Mucosa of descending colon (tissue), 3 donors: ENCODE measurements at regions not wholly inside any gene's neighbourhood (a gene's known extent, or its start where the extent isn't known, plus 50 kb on each side); places are given as distances from the start of the nearest gene placed in this dataset.

Experiments used
- ATAC-seq: fragments of 200-7000 bp; cut with Tn5 transposase; one replicate; pipeline ENCODE4 v1.9.1; 2020; ENCODE audit warnings: mild to moderate bottlenecking, moderate library complexity
- DNase-seq, 3 donors: peaks; one replicate each; pipeline ENCODE4 v3.0.0-alpha.2; 2020
- H3K36me3 ChIP-seq: fragments of 200-600 bp; one replicate; pipeline ENCODE4 v1.8.0; 2021; ENCODE audit warnings: low read depth, mild to moderate bottlenecking
- H3K4me1 ChIP-seq: fragments of 200-600 bp; one replicate; pipeline ENCODE4 v1.8.0; 2021; ENCODE audit warnings: low read depth, mild to moderate bottlenecking
- H3K4me3 ChIP-seq: fragments of 200-600 bp; one replicate; pipeline ENCODE4 v1.8.0; 2021; ENCODE audit warnings: mild to moderate bottlenecking
- H3K9me3 ChIP-seq: fragments of 200-600 bp; one replicate; pipeline ENCODE4 v1.8.0; 2021; ENCODE audit warnings: mild to moderate bottlenecking
- intact Hi-C, 2 donors: fragments of 100-400 bp; cut with DNase I in 1 of 2; cut with micrococcal nuclease in 1 of 2; formaldehyde crosslinking; loops; one replicate each; pipeline versions ENCODE4 v1.11.0 to v1.11.1; 2022; cut with DNase I, micrococcal nuclease
- TF ChIP-seq, protein P1 (sequence below): fragments of 200-600 bp; IDR thresholded peaks from one replicate; pipeline ENCODE4 v1.8.0; 2022; ENCODE audit warnings: antibody characterized with exemption, mild to moderate bottlenecking
- donor health status: DM: no; HTN: no; CAD: no; lungs with moderate emphysema.
- donor health status: DM: no; HTN: no; CAD: no.
- donor health status: DM: no; HTN: yes; CAD: no.

GRCh38 chr15:37744521-37744920 is 189.9 kb upstream of the TMCO5A start:
- Histone ChIP-seq H3K4me1 (no peaks in the 10 kb centered on the region), H3K4me3 (no peak overlapping the region), H3K9me3 (no peaks in the 10 kb centered on the region), H3K36me3 (no peaks in the 10 kb centered on the region)
- TF ChIP-seq, protein P1, sequence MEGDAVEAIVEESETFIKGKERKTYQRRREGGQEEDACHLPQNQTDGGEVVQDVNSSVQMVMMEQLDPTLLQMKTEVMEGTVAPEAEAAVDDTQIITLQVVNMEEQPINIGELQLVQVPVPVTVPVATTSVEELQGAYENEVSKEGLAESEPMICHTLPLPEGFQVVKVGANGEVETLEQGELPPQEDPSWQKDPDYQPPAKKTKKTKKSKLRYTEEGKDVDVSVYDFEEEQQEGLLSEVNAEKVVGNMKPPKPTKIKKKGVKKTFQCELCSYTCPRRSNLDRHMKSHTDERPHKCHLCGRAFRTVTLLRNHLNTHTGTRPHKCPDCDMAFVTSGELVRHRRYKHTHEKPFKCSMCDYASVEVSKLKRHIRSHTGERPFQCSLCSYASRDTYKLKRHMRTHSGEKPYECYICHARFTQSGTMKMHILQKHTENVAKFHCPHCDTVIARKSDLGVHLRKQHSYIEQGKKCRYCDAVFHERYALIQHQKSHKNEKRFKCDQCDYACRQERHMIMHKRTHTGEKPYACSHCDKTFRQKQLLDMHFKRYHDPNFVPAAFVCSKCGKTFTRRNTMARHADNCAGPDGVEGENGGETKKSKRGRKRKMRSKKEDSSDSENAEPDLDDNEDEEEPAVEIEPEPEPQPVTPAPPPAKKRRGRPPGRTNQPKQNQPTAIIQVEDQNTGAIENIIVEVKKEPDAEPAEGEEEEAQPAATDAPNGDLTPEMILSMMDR = no peak
- intact Hi-C loops = no loop called here
- no peak for ATAC-seq
- no peak for DNase-seq

- H3K9me3 ChIP-seq = no peaks in the 10 kb centered on the region
- no peaks in the 10 kb centered on the region for H3K36me3 ChIP-seq
- intact Hi-C loops = no loop called here
- ATAC-seq = no peak
- H3K4me1 ChIP-seq = no peaks in the 10 kb centered on the region
- TF ChIP-seq, protein P1 = no peak
- no peak overlapping the region for H3K4me3 ChIP-seq
- no peak for DNase-seq
Measured at GRCh38 chr15:37751401-37751800, 183.0 kb upstream of the TMCO5A start.

DNA sequence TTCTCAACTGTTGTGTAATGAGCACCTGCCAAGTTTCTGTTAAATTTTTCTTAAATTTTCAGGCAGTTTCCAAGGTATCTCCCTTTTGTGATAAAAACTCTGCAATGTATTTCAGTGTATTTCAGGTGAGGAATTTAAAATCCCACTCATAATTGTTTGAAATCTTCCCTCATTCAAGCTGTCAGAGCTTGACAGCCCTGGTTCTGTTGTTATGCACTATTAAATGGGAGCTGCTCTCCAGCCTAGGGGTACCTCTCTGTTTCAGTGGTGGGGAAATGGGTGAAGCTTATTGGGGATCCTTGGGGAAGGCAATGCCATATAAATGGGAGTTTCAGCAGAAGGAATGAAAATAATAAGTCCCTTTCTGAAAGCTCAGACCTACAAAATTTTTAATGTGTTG is 178.0 kb upstream of the TMCO5A start:
- no peaks in the 10 kb centered on the region for H3K4me1 ChIP-seq
- no peaks in the 10 kb centered on the region for H3K36me3 ChIP-seq
- H3K9me3 ChIP-seq = no peaks in the 10 kb centered on the region
- TF ChIP-seq, protein P1 = no peak
- ATAC-seq (no peak), DNase-seq (no peak)
- intact Hi-C loops = no loop called here
- no peak overlapping the region for H3K4me3 ChIP-seq

DNA sequence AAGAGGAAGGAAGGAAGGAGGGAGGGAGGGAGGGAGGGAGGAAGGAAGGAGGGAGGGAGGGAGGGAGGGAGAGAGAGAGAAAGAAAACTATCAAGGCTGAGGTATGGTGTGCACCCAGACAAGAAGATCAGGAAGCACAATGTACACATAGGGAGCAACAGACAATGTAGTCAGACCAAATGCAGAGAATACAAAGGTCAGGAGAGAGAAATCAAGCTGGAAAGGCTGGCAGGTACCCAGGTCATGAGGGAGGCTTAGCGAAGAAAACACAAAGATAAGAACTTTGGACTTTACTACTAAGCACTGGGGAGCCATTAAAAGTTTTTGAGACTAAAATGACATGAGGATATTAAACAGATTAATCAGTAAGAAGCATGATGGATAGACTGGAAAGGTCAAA is 176.0 kb upstream of the TMCO5A start:
- Histone ChIP-seq H3K4me3 (no peak overlapping the region), H3K36me3 (no peaks in the 10 kb centered on the region), H3K9me3 (no peaks in the 10 kb centered on the region), H3K4me1 (no peaks in the 10 kb centered on the region)
- intact Hi-C loops = no loop called here
- TF ChIP-seq, protein P1 = no peak
- ATAC-seq (peak; percentile 85), DNase-seq (peak in 2 of 3 donors; percentile 45 to 85)

- Histone ChIP-seq H3K9me3 (no peaks in the 10 kb centered on the region), H3K4me1 (peaks cover 5% of the 10 kb centered on the region), H3K36me3 (no peaks in the 10 kb centered on the region), H3K4me3 (no peak overlapping the region)
- ATAC-seq = peak; percentile 75
- peak in 1 of 3 donors; percentile 56 for DNase-seq
- intact Hi-C loops = no loop called here
- TF ChIP-seq, protein P1 = no peak
Measured at GRCh38 chr15:37764733-37765191, 169.7 kb upstream of the TMCO5A start.

DNA sequence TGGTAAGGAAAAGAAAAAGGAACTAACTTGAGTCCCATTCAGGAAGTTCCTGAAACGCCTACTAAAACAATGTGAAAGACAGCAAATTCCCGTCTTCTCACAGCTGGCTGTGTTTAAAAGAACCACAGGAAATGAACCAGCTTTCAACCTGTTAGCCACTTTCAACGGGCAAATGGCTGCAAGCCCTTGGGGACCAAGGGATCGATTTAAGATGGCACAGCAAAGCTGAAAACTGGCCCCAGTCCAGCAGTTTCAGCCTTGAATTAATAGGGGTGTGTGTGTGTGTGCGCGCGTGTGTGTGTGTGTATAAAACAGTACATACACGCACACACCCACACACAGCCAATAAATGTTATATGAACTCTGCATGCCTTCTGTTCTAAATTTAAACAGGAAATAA is 168.7 kb upstream of the TMCO5A start:
- Histone ChIP-seq H3K9me3 (no peaks in the 10 kb centered on the region), H3K36me3 (no peaks in the 10 kb centered on the region), H3K4me1 (peaks cover 5% of the 10 kb centered on the region), H3K4me3 (no peak overlapping the region)
- DNase-seq (peak in 2 of 3 donors; percentile 36 to 68), ATAC-seq (peak; percentile 83)
- TF ChIP-seq, protein P1 = no peak
- intact Hi-C loops = no loop called here
